ENCODE measurements at regions not wholly inside any gene's neighbourhood (a gene's known extent, or its start where the extent isn't known, plus 50 kb on each side); places are given as distances from the start of the nearest gene placed in this dataset.

- H3K4ac ChIP-seq (ENCODE audit: low read depth, low read length): no peak overlapping the region
- no peak overlapping the region for H3K4me3 Mint-ChIP-seq
- no peak overlapping the region for H3K18ac ChIP-seq (ENCODE audit: insufficient read length, low read depth, low read length)
- H2AFZ ChIP-seq (ENCODE audit: low read length): no peak overlapping the region
- no peak overlapping the region for H4K5ac ChIP-seq (ENCODE audit: insufficient read length, low read depth, low read length)
- no CpG with 5 or more reads among the region's 9 CpGs for WGBS (ENCODE audit: extremely low coverage, insufficient read length, low lambda C conversion rate)
- no peak overlapping the region for H3K14ac ChIP-seq (ENCODE audit: insufficient read depth, low read length)
- H3K79me2 ChIP-seq (ENCODE audit: insufficient read depth, low read length): no peaks in the 10 kb centered on the region
- H3K9me3 Mint-ChIP-seq: peaks cover 11 to 16% of the 10 kb centered on the region in 2 experiments
- H2BK12ac ChIP-seq (ENCODE audit: insufficient read length, low read depth, low read length): no peak overlapping the region
- no peak overlapping the region for H2BK15ac ChIP-seq (ENCODE audit: low read depth, low read length)
- no peak overlapping the region for H2BK120ac ChIP-seq (ENCODE audit: low read depth, low read length, poor library complexity, severe bottlenecking)
- no peak overlapping the region for H3K27ac ChIP-seq (ENCODE audit: insufficient read length, low read depth, low read length)
- H4K8ac ChIP-seq (replicated peaks; ENCODE audit: insufficient read length, low read depth, low read length): no peak overlapping the region
- no peak overlapping the region for H3K27ac Mint-ChIP-seq
- H4K91ac ChIP-seq (ENCODE audit: insufficient read length, low read depth, low read length): no peak overlapping the region
- no peak for TF ChIP-seq CTCF (conservative IDR thresholded peaks at IDR 0.05)
- no peak overlapping the region for H2BK20ac ChIP-seq (ENCODE audit: low read depth, low read length, poor library complexity, severe bottlenecking)
- no peak overlapping the region for H2BK5ac ChIP-seq (ENCODE audit: insufficient read length, low read length)
- no peak overlapping the region for H3K56ac ChIP-seq (ENCODE audit: insufficient read length, low read depth, low read length)
- H3K9ac ChIP-seq (ENCODE audit: extremely low read depth, insufficient read length, low read length): no peak overlapping the region
- no peaks in the 10 kb centered on the region for H3K9me3 ChIP-seq (ENCODE audit: control insufficient read depth, low read depth, low read length)
- peaks cover 4 to 13% (median 5%) of the 10 kb centered on the region in 3 experiments; a peak in 6 of 7 replicates for H3K36me3 Mint-ChIP-seq (ENCODE audit: insufficient read depth in 1 of 3, low read depth in 3 of 3)
- no peaks in the 10 kb centered on the region for H3K27me3 ChIP-seq (ENCODE audit: insufficient read depth, low read length)
- no peak overlapping the region for H3K4me2 ChIP-seq (ENCODE audit: insufficient read depth, insufficient read length, low read length)
- no peaks in the 10 kb centered on the region; the same call in 1 of the 2 replicates for H3K27me3 Mint-ChIP-seq (ENCODE audit: low read depth)
- no peak overlapping the region for H2AK5ac ChIP-seq (ENCODE audit: insufficient read length, low read length)
- H3K4me1 ChIP-seq (ENCODE audit: insufficient read depth, low read length): no peaks in the 10 kb centered on the region
- H3K23me2 ChIP-seq (ENCODE audit: insufficient read length, low read depth, low read length, poor library complexity, severe bottlenecking): no peaks in the 10 kb centered on the region
- no peak for DNase-seq
- H3K79me1 ChIP-seq (ENCODE audit: insufficient read depth, low read depth, low read length, poor library complexity, severe bottlenecking): no peaks in the 10 kb centered on the region
- H3K4me1 Mint-ChIP-seq: peaks cover 7 to 8% of the 10 kb centered on the region in 2 experiments; a peak in 3 of 4 replicates
- H4K20me1 ChIP-seq (ENCODE audit: control insufficient read depth, insufficient read depth, insufficient read length): no peaks in the 10 kb centered on the region
- no peak overlapping the region for H3T11ph ChIP-seq (ENCODE audit: low read length)
- H3K23ac ChIP-seq (ENCODE audit: insufficient read length, low read depth, low read length): no peak overlapping the region
These were observed 122.7 kb downstream of the PSMG1 start for GRCh38 chr21:39060485-39061083.
